HEK293 (cell line): ENCODE measurements at regions not wholly inside any gene's neighbourhood (a gene's known extent, or its start where the extent isn't known, plus 50 kb on each side); places are given as distances from the start of the nearest gene placed in this dataset.

ENCODE experiments used
- CTCF ChIA-PET: fragments of 350-600 bp; formaldehyde crosslinking; extraction: SDS; loops from one replicate; lab custom pipeline; 2021; ENCODE audit warnings: antibody characterized with exemption; lab: Yijun Ruan, JAX
- POLR2A ChIA-PET: fragments of 300-600 bp; formaldehyde crosslinking; extraction: SDS; loops from one replicate; lab custom pipeline; 2020; ENCODE audit warnings: antibody characterized with exemption, inconsistent platforms; lab: Yijun Ruan, JAX
- H3K27ac ChIP-seq: fragments of 200-500 bp; sonication (Bioruptor generic); 2 replicates; pipeline ENCODE4 v1.5.1; 2014; ENCODE audit warnings: low read depth, low read length, control low read depth, inconsistent platforms; ENCODE audit errors: extremely low read depth
- H3K36me3 ChIP-seq, 2 experiments: fragments of 200-500 bp in 1 of 2; sonication (Bioruptor generic) in 1 of 2; 1 replicate in 1 of 2; 2 replicates in 1 of 2; pipeline ENCODE4 v1.5.1; 2014 to 2017; ENCODE audit warnings: inconsistent platforms in 2 of 2, low read length in 2 of 2; ENCODE audit not compliant: control insufficient read depth in 2 of 2, insufficient read depth in 1 of 2
- H3K4me1 ChIP-seq: fragments of 200-500 bp; sonication (Bioruptor generic); 2 replicates; pipeline ENCODE4 v1.5.1; 2014; ENCODE audit warnings: mild to moderate bottlenecking, low read length, inconsistent platforms; ENCODE audit not compliant: control insufficient read depth, insufficient read depth
- H3K4me3 ChIP-seq: 2 replicates; pipeline ENCODE4 v1.5.1; 2011; ENCODE audit warnings: low read depth, mild to moderate bottlenecking, control low read depth, low read length, moderate library complexity
- H3K9me3 ChIP-seq: fragments of 200-500 bp; sonication (Bioruptor generic); 2 replicates; pipeline ENCODE4 v1.5.1; 2014; ENCODE audit warnings: low read depth, low read length, inconsistent platforms; ENCODE audit not compliant: control insufficient read depth, insufficient read depth
- BCL11A ChIP-seq: fragments of 450-650 bp; formaldehyde crosslinking; IDR thresholded peaks from 2 replicates; pipeline ENCODE4 v1.5.1; 2016; ENCODE audit warnings: low read depth, missing biosample characterization, missing genetic modification characterization
- KLF8 ChIP-seq: fragments of 450-650 bp; formaldehyde crosslinking; IDR thresholded peaks from 2 replicates; pipeline ENCODE4 v1.5.1; 2016; ENCODE audit warnings: missing biosample characterization, missing genetic modification characterization
- PRDM1 ChIP-seq: fragments of 450-650 bp; formaldehyde crosslinking; IDR thresholded peaks from 2 replicates; pipeline ENCODE4; 2016; ENCODE audit warnings: missing biosample characterization, missing genetic modification characterization
- WT1 ChIP-seq: fragments of 450-650 bp; formaldehyde crosslinking; IDR thresholded peaks from 2 replicates; pipeline ENCODE4 v1.5.1; 2016; ENCODE audit warnings: missing biosample characterization, missing genetic modification characterization
- YY1 ChIP-seq: fragments of 450-650 bp; formaldehyde crosslinking; IDR thresholded peaks from 2 replicates; pipeline ENCODE4 v1.5.1; 2018; ENCODE audit warnings: missing biosample characterization, missing genetic modification characterization
- ZNF174 ChIP-seq: fragments of 450-650 bp; formaldehyde crosslinking; IDR thresholded peaks from 2 replicates; pipeline ENCODE4 v1.5.0; 2017; ENCODE audit warnings: missing biosample characterization, mild to moderate bottlenecking, missing genetic modification characterization
- ZNF335 ChIP-seq: fragments of 450-650 bp; formaldehyde crosslinking; conservative IDR thresholded peaks from 2 replicates; pipeline ENCODE4 v1.5.1; 2016; ENCODE audit warnings: missing biosample characterization, missing genetic modification characterization
- ZNF404 ChIP-seq: fragments of 450-650 bp; formaldehyde crosslinking; IDR thresholded peaks from 2 replicates; pipeline ENCODE4 v1.5.1; 2017; ENCODE audit warnings: missing biosample characterization, missing genetic modification characterization
- ZNF549 ChIP-seq: fragments of 450-650 bp; IDR thresholded peaks from 2 replicates; pipeline ENCODE4 v1.5.1; 2018; ENCODE audit warnings: missing biosample characterization, missing genetic modification characterization, mild to moderate bottlenecking, inconsistent platforms, moderate library complexity
- ZNF585B ChIP-seq: fragments of 450-650 bp; formaldehyde crosslinking; IDR thresholded peaks from 2 replicates; pipeline ENCODE4 v1.5.1; 2016; ENCODE audit warnings: missing biosample characterization, missing genetic modification characterization
- ZNF654 ChIP-seq: fragments of 450-650 bp; formaldehyde crosslinking; IDR thresholded peaks from 2 replicates; pipeline ENCODE4 v1.5.1; 2016; ENCODE audit warnings: low read depth, missing biosample characterization, missing genetic modification characterization
- ZNF670 ChIP-seq: fragments of 450-650 bp; formaldehyde crosslinking; IDR thresholded peaks from 2 replicates; pipeline ENCODE4 v1.5.1; 2016; ENCODE audit warnings: missing biosample characterization, missing genetic modification characterization, low read depth
- TF ChIP-seq, protein P1 (sequence below): fragments of 450-650 bp; formaldehyde crosslinking; IDR thresholded peaks from 2 replicates; pipeline ENCODE4 v1.5.1; 2016; ENCODE audit warnings: missing biosample characterization, missing genetic modification characterization
- TF ChIP-seq, protein P2 (sequence below): sonication (generic); formaldehyde crosslinking; IDR thresholded peaks from 2 replicates; pipeline ENCODE4 v1.8.1; 2022; ENCODE audit warnings: mild to moderate bottlenecking, moderate library complexity, missing genetic modification reagents
- TF ChIP-seq, protein P3 (sequence below): fragments of 450-650 bp; formaldehyde crosslinking; IDR thresholded peaks from 2 replicates; pipeline ENCODE4 v1.5.1; 2016; ENCODE audit warnings: missing biosample characterization, missing genetic modification characterization, borderline replicate concordance

DNA sequence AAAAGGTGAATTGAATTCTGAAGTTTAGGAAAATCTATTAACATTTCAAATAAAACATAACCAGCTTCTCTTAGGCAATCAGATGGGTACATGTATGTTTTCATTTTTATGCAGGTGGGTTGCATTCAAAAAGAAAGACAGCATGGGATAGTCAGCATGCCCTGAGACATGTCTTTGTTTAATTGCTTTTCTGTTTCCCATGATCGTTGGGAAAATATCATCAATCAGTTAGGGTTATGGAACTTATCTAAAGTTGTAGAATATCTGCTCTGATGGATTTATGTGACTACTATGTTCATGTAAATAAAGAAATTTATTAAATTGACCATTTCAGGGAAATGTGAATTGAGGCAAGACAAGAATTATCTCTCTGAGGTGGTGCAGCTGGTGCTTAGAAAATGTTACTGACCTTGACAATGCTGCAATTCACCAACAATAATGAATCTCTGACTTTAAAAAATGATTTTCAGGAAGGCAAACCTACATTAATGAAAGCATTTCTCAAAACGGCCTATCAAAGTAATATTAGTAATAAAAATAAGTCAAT is 112.7 kb downstream of the RFPL4B start:
- CTCF ChIA-PET, result interaction anchor here (0.9 kb wide), 1 partner anchor 12 kb away, joined by 3 read pairs; no protein-coding TSS in a partner anchor

DNA sequence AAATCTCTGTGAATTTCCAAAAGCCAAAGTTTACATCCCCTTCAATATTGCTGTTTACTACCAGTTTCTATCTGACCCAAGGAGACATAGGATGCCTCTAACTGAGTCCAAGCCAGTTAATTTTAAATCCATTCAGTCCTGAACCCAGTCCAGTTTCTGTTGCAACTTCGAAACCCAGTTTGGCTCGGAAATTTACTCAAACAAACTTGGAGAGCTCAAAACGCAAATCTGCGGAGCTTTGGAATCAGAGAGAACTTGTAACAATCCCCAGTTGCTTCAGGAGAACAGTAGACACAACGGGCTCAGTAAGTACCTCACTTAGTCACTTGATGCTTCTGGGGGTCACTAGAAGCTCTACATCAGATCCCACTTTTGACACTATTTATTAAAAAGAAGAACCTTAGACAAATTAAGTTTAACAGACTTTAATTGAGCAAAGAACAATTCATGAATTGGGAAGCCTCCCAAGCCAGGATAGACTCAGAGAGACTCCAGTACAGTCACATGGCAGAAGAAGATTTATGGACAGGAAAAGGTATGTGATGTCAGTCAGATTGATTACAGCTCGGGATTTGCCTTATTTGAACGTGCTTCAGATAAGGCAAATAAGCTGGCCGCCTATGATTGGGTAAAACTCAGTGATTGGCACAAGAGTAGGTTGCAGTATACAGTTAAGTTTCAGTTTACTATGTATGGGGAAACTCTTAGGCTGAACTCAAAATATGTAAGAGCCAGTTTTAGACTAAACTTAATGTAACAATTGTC is 118.0 kb downstream of the RFPL4B start:
- POLR2A ChIA-PET, result interaction anchor here (0.6 kb wide), 1 partner anchor 1286 kb away, joined by 3 read pairs; no protein-coding TSS in a partner anchor
- TF ChIP-seq, protein P1, sequence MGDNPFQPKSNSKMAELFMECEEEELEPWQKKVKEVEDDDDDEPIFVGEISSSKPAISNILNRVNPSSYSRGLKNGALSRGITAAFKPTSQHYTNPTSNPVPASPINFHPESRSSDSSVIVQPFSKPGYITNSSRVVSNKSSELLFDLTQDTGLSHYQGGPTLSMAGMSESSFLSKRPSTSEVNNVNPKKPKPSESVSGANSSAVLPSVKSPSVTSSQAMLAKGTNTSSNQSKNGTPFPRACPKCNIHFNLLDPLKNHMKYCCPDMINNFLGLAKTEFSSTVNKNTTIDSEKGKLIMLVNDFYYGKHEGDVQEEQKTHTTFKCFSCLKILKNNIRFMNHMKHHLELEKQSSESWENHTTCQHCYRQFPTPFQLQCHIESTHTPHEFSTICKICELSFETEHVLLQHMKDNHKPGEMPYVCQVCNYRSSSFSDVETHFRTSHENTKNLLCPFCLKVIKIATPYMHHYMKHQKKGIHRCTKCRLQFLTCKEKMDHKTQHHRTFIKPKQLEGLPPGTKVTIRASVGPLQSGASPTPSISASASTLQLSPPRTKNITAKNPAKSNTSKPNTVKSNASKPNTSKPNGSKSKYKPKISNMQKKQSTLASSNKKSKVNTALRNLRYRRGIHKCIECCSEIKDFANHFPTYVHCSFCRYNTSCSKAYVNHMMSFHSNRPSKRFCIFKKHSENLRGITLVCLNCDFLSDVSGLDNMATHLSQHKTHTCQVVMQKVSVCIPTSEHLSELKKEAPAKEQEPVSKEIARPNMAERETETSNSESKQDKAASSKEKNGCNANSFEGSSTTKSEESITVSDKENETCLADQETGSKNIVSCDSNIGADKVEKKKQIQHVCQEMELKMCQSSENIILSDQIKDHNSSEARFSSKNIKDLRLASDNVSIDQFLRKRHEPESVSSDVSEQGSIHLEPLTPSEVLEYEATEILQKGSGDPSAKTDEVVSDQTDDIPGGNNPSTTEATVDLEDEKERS (tag by site-specific recombination), result no peak
- peak; percentile 31 for TF ChIP-seq ZNF335 (tag by site-specific recombination)
- peak; percentile 90 for TF ChIP-seq ZNF549 (tag by site-specific recombination)
- H3K4me3 ChIP-seq, result no peak overlapping the region
- H3K36me3 ChIP-seq, result no peaks in the 10 kb centered on the region
- H3K27ac ChIP-seq, result no peak overlapping the region
- CTCF ChIA-PET, result interaction anchor here (1.0 kb wide), 1 partner anchor 178 kb away, joined by 3 read pairs; no protein-coding TSS in a partner anchor
- no peaks in the 10 kb centered on the region for H3K4me1 ChIP-seq
- H3K9me3 ChIP-seq, result no peaks in the 10 kb centered on the region

More for the DNA sequence above, 112.7 kb downstream of the RFPL4B start:
- H3K4me3 ChIP-seq, result no peak overlapping the region
- H3K9me3 ChIP-seq, result no peaks in the 10 kb centered on the region
- no peak overlapping the region for H3K27ac ChIP-seq
- POLR2A ChIA-PET, result no interaction called here
- no peak for TF ChIP-seq WT1 (tag by site-specific recombination)
- no peak for TF ChIP-seq ZNF654 (tag by site-specific recombination)
- H3K4me1 ChIP-seq, result no peaks in the 10 kb centered on the region
- no peaks in the 10 kb centered on the region for H3K36me3 ChIP-seq

DNA sequence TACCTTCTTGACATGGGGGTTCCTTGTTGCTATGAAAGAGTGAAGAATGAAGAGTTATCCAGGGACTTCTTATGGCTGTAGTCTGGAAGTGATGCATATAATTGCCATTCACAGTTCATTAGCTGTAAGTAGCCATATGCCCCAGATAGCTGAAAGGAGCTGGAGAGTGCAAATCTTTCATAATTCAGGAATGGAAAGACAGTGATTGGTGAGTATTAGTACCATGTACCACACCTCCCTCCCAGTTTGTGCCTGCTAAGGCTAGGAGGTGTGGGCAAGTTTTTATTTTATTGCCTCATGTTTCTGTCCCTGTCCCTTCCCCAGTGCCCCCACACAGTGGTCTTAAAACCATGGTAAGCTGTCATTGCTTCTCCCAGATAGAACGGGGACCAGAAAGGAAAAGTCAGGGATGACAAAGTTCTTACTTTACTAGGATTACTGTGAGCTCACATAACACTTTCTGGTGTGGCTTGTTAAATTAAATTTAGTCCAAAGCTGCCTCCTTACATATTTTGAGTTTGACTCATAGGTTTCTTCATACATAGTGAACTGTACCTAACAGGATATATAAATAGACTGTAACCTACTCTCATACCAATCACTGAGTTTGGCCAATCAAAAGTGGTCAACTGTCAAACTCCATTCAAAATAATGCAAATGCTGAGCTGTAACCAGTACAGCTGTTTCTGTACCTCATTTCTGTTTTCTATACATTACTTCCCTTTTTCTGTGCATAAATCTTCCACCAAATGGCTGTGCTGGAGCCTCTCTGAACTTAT is 119.4 kb downstream of the RFPL4B start:
- Histone ChIP-seq H3K4me3 (no peak overlapping the region), H3K9me3 (no peaks in the 10 kb centered on the region), H3K4me1 (no peaks in the 10 kb centered on the region), H3K27ac (no peak overlapping the region), H3K36me3 (no peaks in the 10 kb centered on the region)
- ChIA-PET CTCF (interaction anchor here (0.6 to 1.0 kb wide), 5 partner anchors 9 to 1359 kb away, joined by 3 to 4 read pairs (median 3); no protein-coding TSS in a partner anchor), POLR2A (no interaction called here)
- TF ChIP-seq KLF8 (no peak), ZNF585B (tag by site-specific recombination) (no peak), ZNF174 (tag by site-specific recombination) (no peak), ZNF670 (tag by site-specific recombination) (no peak), YY1 (tag by site-specific recombination) (no peak), BCL11A (tag by site-specific recombination) (no peak), PRDM1 (no peak), ZNF404 (no peak)
- TF ChIP-seq, protein P2, sequence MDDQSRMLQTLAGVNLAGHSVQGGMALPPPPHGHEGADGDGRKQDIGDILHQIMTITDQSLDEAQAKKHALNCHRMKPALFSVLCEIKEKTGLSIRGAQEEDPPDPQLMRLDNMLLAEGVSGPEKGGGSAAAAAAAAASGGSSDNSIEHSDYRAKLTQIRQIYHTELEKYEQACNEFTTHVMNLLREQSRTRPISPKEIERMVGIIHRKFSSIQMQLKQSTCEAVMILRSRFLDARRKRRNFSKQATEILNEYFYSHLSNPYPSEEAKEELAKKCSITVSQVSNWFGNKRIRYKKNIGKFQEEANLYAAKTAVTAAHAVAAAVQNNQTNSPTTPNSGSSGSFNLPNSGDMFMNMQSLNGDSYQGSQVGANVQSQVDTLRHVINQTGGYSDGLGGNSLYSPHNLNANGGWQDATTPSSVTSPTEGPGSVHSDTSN (CRISPR knock-in tag), result no peak
- TF ChIP-seq, protein P3, sequence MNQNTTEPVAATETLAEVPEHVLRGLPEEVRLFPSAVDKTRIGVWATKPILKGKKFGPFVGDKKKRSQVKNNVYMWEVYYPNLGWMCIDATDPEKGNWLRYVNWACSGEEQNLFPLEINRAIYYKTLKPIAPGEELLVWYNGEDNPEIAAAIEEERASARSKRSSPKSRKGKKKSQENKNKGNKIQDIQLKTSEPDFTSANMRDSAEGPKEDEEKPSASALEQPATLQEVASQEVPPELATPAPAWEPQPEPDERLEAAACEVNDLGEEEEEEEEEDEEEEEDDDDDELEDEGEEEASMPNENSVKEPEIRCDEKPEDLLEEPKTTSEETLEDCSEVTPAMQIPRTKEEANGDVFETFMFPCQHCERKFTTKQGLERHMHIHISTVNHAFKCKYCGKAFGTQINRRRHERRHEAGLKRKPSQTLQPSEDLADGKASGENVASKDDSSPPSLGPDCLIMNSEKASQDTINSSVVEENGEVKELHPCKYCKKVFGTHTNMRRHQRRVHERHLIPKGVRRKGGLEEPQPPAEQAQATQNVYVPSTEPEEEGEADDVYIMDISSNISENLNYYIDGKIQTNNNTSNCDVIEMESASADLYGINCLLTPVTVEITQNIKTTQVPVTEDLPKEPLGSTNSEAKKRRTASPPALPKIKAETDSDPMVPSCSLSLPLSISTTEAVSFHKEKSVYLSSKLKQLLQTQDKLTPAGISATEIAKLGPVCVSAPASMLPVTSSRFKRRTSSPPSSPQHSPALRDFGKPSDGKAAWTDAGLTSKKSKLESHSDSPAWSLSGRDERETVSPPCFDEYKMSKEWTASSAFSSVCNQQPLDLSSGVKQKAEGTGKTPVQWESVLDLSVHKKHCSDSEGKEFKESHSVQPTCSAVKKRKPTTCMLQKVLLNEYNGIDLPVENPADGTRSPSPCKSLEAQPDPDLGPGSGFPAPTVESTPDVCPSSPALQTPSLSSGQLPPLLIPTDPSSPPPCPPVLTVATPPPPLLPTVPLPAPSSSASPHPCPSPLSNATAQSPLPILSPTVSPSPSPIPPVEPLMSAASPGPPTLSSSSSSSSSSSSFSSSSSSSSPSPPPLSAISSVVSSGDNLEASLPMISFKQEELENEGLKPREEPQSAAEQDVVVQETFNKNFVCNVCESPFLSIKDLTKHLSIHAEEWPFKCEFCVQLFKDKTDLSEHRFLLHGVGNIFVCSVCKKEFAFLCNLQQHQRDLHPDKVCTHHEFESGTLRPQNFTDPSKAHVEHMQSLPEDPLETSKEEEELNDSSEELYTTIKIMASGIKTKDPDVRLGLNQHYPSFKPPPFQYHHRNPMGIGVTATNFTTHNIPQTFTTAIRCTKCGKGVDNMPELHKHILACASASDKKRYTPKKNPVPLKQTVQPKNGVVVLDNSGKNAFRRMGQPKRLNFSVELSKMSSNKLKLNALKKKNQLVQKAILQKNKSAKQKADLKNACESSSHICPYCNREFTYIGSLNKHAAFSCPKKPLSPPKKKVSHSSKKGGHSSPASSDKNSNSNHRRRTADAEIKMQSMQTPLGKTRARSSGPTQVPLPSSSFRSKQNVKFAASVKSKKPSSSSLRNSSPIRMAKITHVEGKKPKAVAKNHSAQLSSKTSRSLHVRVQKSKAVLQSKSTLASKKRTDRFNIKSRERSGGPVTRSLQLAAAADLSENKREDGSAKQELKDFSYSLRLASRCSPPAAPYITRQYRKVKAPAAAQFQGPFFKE (tag by site-specific recombination), result no peak
